ENCODE measurements at regions not wholly inside any gene's neighbourhood (a gene's known extent, or its start where the extent isn't known, plus 50 kb on each side); places are given as distances from the start of the nearest gene placed in this dataset.

GRCh38 chr16:79359082-79359481 is 241.5 kb downstream of the MAF start:
- TF ChIP-seq POLR2A (IDR thresholded peaks at IDR 0.05; ENCODE audit: control extremely low read depth in 1 of 2, low read depth in 2 of 2, low read length in 2 of 2) (no peak), ATF3 (IDR thresholded peaks at IDR 0.05; ENCODE audit: insufficient read depth, low read depth, low read length) (no peak), CTCF (IDR thresholded peaks at IDR 0.05; ENCODE audit: control extremely low read depth in 1 of 3, insufficient read depth in 1 of 3, low read depth in 1 of 3, low read length in 3 of 3) (no peak), EP300 (IDR thresholded peaks at IDR 0.05; ENCODE audit: borderline replicate concordance in 1 of 2, low read depth in 2 of 2, low read length in 2 of 2) (no peak), MAFK (IDR thresholded peaks at IDR 0.05; ENCODE audit: low read depth, low read length) (no peak), MAX (IDR thresholded peaks at IDR 0.05) (no peak)

Measured in H1 (cell line).